ENCODE measurements at regions not wholly inside any gene's neighbourhood (a gene's known extent, or its start where the extent isn't known, plus 50 kb on each side); places are given as distances from the start of the nearest gene placed in this dataset.

DNA sequence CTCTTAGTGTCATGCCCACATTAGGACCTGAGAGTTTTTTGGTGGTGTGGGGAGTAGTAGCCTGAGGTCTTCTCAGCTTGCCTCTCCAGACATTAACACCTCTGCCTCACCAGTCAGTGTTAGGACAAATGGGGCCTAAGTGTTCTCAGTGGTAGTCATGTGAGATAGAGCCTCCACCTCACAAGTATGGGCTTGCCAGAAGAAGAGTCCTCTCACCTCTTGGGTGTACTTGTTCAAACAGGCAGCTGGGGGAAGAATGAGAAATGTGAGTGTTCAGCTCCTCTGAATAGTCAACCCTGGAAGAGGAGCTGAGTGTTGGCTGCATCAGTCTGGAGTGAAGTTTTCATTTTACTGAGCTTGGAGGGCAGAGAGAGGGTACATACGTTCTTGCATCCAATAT lies 464.6 kb downstream of the POM121L12 start:
- 0 to 100% (median 10%) methylated on average over 1 of the region's 1 CpG; no CpG with 5 or more reads in 3 of the 10 experiments for WGBS, 10 experiments
- H3K4me1 ChIP-seq (replicated peaks in 1 of 2), result peaks cover 0 to 2% of the 10 kb centered on the region in 2 donors
- no peak for ATAC-seq (replicated peaks in 6 of 8)
- no peak overlapping the region for H3K4me3 ChIP-seq
- H3K27ac ChIP-seq, result no peak overlapping the region
- in situ Hi-C loops (cut with MboI; ENCODE audit: low pct_unique_long_range_greater_than_20kb in 2 of 9, low sequenced_read_pairs in 9 of 9, unreplicated experiment in 9 of 9), result no loop called here

DNA sequence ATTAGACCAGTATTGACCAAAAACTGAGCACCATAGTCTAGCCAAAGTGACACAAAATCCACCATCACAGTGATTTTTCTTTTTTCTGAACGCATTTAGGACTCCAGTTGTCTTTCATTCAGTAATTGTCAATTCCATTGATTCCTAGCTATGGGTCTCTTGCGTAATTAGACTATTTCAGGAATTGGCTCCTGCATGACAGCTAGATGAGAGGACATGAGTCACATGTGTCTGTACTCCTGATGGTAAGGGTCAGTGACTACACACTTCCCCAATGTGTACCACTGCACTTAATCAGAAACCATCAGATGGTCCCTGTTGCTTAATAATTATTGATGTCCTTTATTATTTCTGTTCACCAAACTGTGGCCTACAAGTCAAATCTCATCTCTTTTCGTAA lies 469.5 kb downstream of the POM121L12 start:
- H3K4me1 ChIP-seq (replicated peaks in 1 of 2), result peaks cover 0 to 2% of the 10 kb centered on the region in 2 donors
- H3K27ac ChIP-seq, result no peak overlapping the region
- no peak overlapping the region for H3K4me3 ChIP-seq
- WGBS, 10 experiments, result 10 to 100% (median 77%) methylated on average over 1 to 3 of the region's 3 CpGs
- ATAC-seq (replicated peaks in 6 of 8), result peak in 1 of 8 experiments; percentile 45
- in situ Hi-C loops (cut with MboI; ENCODE audit: low pct_unique_long_range_greater_than_20kb in 2 of 9, low sequenced_read_pairs in 9 of 9, unreplicated experiment in 9 of 9), result no loop called here

DNA sequence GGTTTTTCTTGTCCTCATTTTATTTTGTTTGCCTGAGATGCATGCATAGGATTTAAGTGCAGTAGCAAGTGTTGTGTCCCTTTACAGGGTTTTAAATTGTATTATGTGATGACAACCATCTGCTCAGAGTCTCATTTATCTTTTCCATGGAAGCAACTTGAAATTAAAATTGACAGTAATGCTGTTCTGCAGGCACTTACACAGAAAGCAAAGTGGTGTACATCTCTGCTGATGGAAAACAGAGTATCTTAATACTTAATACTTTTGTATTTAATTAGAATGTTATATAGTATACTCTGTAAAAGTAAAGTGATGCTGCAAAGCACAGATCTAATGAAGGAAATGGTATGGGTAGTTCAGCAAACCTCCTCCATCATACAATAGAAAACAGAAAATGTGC lies 482.9 kb downstream of the POM121L12 start:
- in situ Hi-C loops (cut with MboI; ENCODE audit: low pct_unique_long_range_greater_than_20kb in 2 of 9, low sequenced_read_pairs in 9 of 9, unreplicated experiment in 9 of 9), result no loop called here
- H3K4me1 ChIP-seq (replicated peaks in 1 of 2), result peaks cover 0 to 4% of the 10 kb centered on the region in 2 donors
- peak in 4 of 8 experiments; percentile 26 to 55 (median 35) for ATAC-seq (replicated peaks in 6 of 8)
- H3K27ac ChIP-seq, result no peak overlapping the region
- H3K4me3 ChIP-seq, result no peak overlapping the region

DNA sequence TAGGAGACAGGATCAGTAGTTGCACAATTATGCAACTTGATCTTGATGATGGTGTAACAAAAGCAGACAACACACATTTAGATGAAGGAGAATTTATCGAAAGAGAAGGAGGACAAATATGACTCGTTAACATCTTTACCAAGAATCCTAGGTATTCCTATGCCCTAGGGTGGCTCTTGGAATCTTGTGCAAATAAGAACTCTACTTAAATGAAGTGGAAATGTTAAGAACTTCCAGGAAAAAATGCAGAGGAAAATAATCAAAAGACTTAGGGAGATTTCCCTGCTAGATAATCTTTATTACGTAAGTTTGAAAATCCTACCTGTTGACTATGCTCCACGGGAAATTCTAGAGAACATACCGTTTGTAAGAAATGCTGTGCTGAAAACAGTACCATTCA lies 485.4 kb downstream of the POM121L12 start:
- WGBS, 10 experiments, result 28 to 94% (median 87%) methylated on average over 1 to 5 of the region's 5 CpGs
- ATAC-seq (replicated peaks in 6 of 8), result no peak
- Histone ChIP-seq H3K27ac (no peak overlapping the region), H3K4me1 (replicated peaks in 1 of 2) (peaks cover 0 to 4% of the 10 kb centered on the region in 2 donors), H3K4me3 (no peak overlapping the region)
- in situ Hi-C loops (cut with MboI; ENCODE audit: low pct_unique_long_range_greater_than_20kb in 2 of 9, low sequenced_read_pairs in 9 of 9, unreplicated experiment in 9 of 9), result no loop called here

DNA sequence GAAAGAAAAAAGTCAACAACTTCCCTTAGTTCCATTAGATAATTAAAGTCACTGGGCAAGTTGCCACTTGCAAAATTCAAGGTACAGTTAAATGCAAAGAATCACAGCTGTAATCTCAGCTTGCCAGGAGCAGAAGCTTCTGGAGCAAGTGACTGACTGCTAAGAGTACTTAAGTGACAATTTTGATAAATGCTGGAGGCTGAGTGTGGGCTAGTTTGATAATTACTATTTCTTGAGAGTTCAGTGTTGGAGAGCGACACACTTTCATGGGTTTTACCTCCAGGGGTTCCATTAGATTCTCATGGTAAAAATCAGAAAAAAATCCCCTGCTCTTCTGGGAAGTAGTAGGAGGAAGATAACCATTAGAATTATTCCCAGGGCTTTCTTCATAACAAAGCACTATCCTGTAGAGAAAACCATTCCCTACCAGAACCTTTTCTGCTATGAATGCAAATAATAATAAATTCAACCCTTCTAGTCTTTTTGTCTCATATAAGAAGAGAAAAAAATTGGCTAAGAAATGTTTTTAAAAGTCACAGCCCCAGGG lies 486.3 kb downstream of the POM121L12 start:
- peaks cover 0 to 4% of the 10 kb centered on the region in 2 donors for H3K4me1 ChIP-seq (replicated peaks in 1 of 2)
- no peak overlapping the region for H3K27ac ChIP-seq
- H3K4me3 ChIP-seq, result no peak overlapping the region
- ATAC-seq (replicated peaks in 6 of 8), result no peak
- WGBS, 10 experiments, result 40 to 100% (median 80%) methylated on average over 1 of the region's 1 CpG; no CpG with 5 or more reads in 3 of the 10 experiments
- in situ Hi-C loops (cut with MboI; ENCODE audit: low pct_unique_long_range_greater_than_20kb in 2 of 9, low sequenced_read_pairs in 9 of 9, unreplicated experiment in 9 of 9), result no loop called here

DNA sequence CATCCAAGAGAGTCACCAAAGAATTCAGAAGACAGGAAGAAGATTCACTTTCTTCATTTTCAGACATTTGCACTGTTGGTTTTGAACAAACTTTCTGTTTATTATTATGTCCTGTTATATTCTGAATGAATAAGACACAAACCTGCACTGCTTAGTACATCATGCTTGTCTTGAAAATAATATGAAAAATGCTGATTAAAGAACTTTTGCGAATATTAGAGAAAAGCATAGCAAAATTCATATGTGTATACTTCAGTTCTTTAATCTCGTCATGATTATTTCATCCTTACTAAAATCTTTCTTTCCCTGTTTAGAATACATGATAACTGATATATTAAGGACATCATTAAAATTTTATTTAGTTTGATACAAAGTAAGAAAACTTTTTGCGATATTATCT lies 504.1 kb downstream of the POM121L12 start:
- no peak overlapping the region for H3K4me3 ChIP-seq
- 0 to 100% (median 94%) methylated on average over 1 to 3 of the region's 3 CpGs for WGBS, 10 experiments
- ATAC-seq (replicated peaks in 6 of 8), result no peak
- no peak overlapping the region for H3K27ac ChIP-seq
- peaks cover 8 to 11% of the 10 kb centered on the region in 2 donors for H3K4me1 ChIP-seq (replicated peaks in 1 of 2)
- in situ Hi-C loops (cut with MboI; ENCODE audit: low pct_unique_long_range_greater_than_20kb in 2 of 9, low sequenced_read_pairs in 9 of 9, unreplicated experiment in 9 of 9), result no loop called here

DNA sequence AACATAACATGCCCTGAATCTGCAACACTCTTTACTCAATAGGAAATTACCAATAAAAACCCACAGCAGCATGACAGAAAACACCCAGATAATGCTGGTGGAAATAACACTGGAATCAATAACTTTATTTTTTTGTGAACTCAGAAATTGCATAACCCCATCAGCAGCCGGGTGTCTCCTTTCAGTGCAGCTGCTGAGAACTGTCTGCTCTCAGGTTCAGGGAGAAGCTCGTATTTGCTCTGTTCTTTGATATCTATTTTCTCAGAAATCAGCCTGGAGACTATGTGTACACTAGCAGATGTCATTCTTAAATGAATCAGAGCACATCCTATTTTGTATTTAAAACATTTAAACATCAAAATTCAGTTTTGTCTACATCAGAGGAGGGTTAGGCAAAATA lies 506.0 kb downstream of the POM121L12 start:
- WGBS, 10 experiments, result 0 to 83% (median 10%) methylated on average over 1 to 2 of the region's 2 CpGs; no CpG with 5 or more reads in 2 of the 10 experiments
- H3K4me3 ChIP-seq, result no peak overlapping the region
- in situ Hi-C loops (cut with MboI; ENCODE audit: low pct_unique_long_range_greater_than_20kb in 2 of 9, low sequenced_read_pairs in 9 of 9, unreplicated experiment in 9 of 9), result no loop called here

DNA sequence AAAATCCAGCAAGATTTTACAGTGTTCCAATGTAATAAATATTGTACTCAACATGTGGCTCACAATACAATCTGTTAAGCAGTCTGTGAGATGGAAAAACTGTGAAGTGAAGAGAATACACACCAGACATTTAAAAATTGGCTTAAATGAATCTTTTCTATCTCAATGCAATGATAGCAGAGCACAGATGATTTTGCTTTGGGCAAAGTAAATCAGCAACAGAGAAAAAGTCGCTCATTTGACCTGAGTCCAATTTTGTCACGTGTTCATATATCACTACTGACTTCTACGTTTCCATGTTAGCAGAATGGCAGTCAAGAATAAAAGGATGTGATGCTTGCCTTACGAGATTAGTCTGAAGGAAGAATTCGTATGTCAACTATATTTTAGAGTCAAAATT lies 506.7 kb downstream of the POM121L12 start:
- in situ Hi-C loops (cut with MboI; ENCODE audit: low pct_unique_long_range_greater_than_20kb in 2 of 9, low sequenced_read_pairs in 9 of 9, unreplicated experiment in 9 of 9), result no loop called here
- Histone ChIP-seq H3K4me1 (replicated peaks in 1 of 2) (peaks cover 8 to 11% of the 10 kb centered on the region in 2 donors), H3K27ac (no peak overlapping the region), H3K4me3 (no peak overlapping the region)
- ATAC-seq (replicated peaks in 6 of 8), result no peak
- WGBS, 10 experiments, result 0 to 90% (median 53%) methylated on average over 1 to 5 of the region's 5 CpGs

More for the DNA sequence above, 506.0 kb downstream of the POM121L12 start:
- peak in 1 of 8 experiments; percentile 61 for ATAC-seq (replicated peaks in 6 of 8)
- peaks cover 8 to 11% of the 10 kb centered on the region in 2 donors for H3K4me1 ChIP-seq (replicated peaks in 1 of 2)
- no peak overlapping the region for H3K27ac ChIP-seq
